OCI-LY1 (cell line): ENCODE measurements at regions not wholly inside any gene's neighbourhood (a gene's known extent, or its start where the extent isn't known, plus 50 kb on each side); places are given as distances from the start of the nearest gene placed in this dataset.

ENCODE experiments used
- H2AFZ ChIP-seq: fragments of 200-600 bp; sonication (generic), shearing (Covaris generic); 2 replicates; pipeline ENCODE4 v1.6.0; 2014; ENCODE audit warnings: antibody characterized with exemption, mild to moderate bottlenecking, low read length
- H3F3A ChIP-seq: fragments of 200-600 bp; sonication (generic), shearing (Covaris generic); 2 replicates; pipeline ENCODE4 v1.6.0; 2014; ENCODE audit warnings: mild to moderate bottlenecking, antibody characterized with exemption, low read length, moderate library complexity; ENCODE audit not compliant: insufficient read depth
- H3K27ac ChIP-seq: fragments of 200-600 bp; sonication (generic); 2 replicates; pipeline ENCODE4 v1.5.1; 2014; ENCODE audit warnings: low read length, mixed run types, mild to moderate bottlenecking, low read depth; ENCODE audit not compliant: poor library complexity, severe bottlenecking
- H3K27me3 ChIP-seq: fragments of 200-600 bp; sonication (generic); 2 replicates; pipeline ENCODE4 v1.6.0; 2014; ENCODE audit warnings: antibody characterized with exemption, mild to moderate bottlenecking, low read length, moderate library complexity; ENCODE audit not compliant: insufficient read depth
- H3K36me3 ChIP-seq: fragments of 200-600 bp; sonication (generic); 2 replicates; pipeline ENCODE4 v1.6.1; 2014; ENCODE audit warnings: mild to moderate bottlenecking, antibody characterized with exemption, low read length, moderate library complexity, mixed read lengths; ENCODE audit not compliant: insufficient read depth
- H3K4me1 ChIP-seq: fragments of 200-600 bp; sonication (generic); 2 replicates; pipeline ENCODE4 v1.5.1; 2014; ENCODE audit warnings: mild to moderate bottlenecking, low read length, moderate library complexity; ENCODE audit not compliant: insufficient read depth, severe bottlenecking
- H3K4me2 ChIP-seq: fragments of 200-600 bp; sonication (generic), shearing (Covaris generic); 2 replicates; pipeline ENCODE4 v1.6.1; 2014; ENCODE audit warnings: low read length
- H3K4me3 ChIP-seq: fragments of 200-600 bp; sonication (generic); 2 replicates; pipeline ENCODE4 v1.5.1; 2014; ENCODE audit warnings: low read length, low read depth, mild to moderate bottlenecking, mixed read lengths; ENCODE audit not compliant: poor library complexity, severe bottlenecking
- H3K79me2 ChIP-seq: fragments of 200-600 bp; shearing (Covaris generic); 2 replicates; pipeline ENCODE4 v1.6.1; 2016; ENCODE audit warnings: mixed run types, low read length, mixed read lengths; ENCODE audit not compliant: insufficient read depth
- H3K9ac ChIP-seq: fragments of 200-600 bp; sonication (generic), shearing (Covaris generic); 2 replicates; pipeline ENCODE4 v1.6.1; 2014; ENCODE audit warnings: mild to moderate bottlenecking, low read length, mixed read lengths
- H3K9me2 ChIP-seq: fragments of 200-600 bp; sonication (generic), shearing (Covaris generic); 2 replicates; pipeline ENCODE4 v1.6.1; 2014; ENCODE audit warnings: low read depth, mild to moderate bottlenecking, low read length, mixed read lengths
- H3K9me3 ChIP-seq: fragments of 200-600 bp; shearing (Covaris generic); 2 replicates; pipeline ENCODE4 v1.6.1; 2014; ENCODE audit warnings: low read length, mixed read lengths
- H4K20me1 ChIP-seq: fragments of 200-600 bp; sonication (generic), shearing (Covaris generic); 2 replicates; pipeline ENCODE4 v1.6.0; 2016; ENCODE audit warnings: mild to moderate bottlenecking, low read length; ENCODE audit not compliant: insufficient read depth
- EZH2 ChIP-seq: fragments of 200-600 bp; sonication (generic), shearing (Covaris generic); IDR thresholded peaks from 2 replicates; pipeline ENCODE4 v1.8.0; 2017; ENCODE audit warnings: borderline replicate concordance, mixed run types, mild to moderate bottlenecking, antibody characterized with exemption, low read length, moderate library complexity, mixed read lengths
- TF ChIP-seq, protein P1 (sequence below): fragments of 200-600 bp; sonication (generic), shearing (Covaris generic); IDR thresholded peaks from 2 replicates; pipeline ENCODE4 v1.5.1; 2017; ENCODE audit warnings: mild to moderate bottlenecking, antibody characterized with exemption, low read length, moderate library complexity, mixed read lengths

DNA sequence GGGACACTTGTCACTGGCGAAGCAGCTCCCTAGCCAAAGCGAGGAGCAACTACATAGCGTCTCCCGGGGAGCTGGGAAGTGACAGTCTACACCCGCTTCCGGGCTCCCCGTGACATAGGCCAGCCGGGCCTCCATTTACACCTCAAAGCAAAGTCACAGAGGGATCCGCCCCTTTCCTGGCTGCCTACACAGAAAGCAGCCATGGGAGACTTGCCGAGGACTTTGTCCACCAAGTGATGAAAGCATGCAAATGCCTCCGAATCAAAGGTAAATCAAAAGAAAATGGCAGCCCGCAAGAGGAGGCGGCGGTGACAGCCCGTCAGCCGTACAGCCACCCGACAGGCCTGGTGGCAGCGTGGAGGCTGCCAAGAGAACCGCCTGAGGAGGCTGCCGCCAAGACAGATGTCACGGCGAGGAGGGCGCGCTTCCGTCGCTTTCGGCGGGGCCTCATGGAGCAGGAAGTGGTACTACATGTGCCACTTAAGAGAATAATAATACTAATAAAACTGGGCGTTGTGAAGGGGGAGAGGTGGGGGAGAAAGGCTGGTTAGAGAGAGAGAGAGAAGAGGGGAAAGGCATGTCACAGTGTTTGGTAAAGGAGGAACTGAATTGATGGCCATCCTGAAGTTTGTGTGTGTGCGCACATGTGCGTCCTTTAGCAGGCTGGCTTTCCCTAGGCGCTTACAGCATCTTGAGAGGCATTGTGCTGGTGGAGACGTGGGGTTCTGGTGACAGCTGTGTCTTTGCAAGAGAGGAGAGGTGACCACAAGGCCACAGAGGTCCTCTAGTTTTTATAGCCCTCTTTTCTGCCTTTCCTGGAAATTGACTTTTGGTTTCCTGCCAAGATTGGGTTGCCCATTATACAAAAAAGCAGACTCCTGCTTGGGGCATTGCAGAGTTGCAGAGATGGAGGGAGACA is 661.7 kb downstream of the VRK1 start:
- Histone ChIP-seq H3K4me3 (no peak overlapping the region), H3K9ac (no peak overlapping the region), H4K20me1 (no peaks in the 10 kb centered on the region), H3K4me2 (no peak overlapping the region), H3K27ac (no peak overlapping the region), H3K4me1 (no peaks in the 10 kb centered on the region), H3K27me3 (no peaks in the 10 kb centered on the region), H2AFZ (no peak overlapping the region), H3K79me2 (no peaks in the 10 kb centered on the region), H3K9me2 (no peaks in the 10 kb centered on the region), H3K9me3 (no peaks in the 10 kb centered on the region), H3F3A (no peaks in the 10 kb centered on the region), H3K36me3 (no peaks in the 10 kb centered on the region)
- TF ChIP-seq EZH2, result no peak
- TF ChIP-seq, protein P1, sequence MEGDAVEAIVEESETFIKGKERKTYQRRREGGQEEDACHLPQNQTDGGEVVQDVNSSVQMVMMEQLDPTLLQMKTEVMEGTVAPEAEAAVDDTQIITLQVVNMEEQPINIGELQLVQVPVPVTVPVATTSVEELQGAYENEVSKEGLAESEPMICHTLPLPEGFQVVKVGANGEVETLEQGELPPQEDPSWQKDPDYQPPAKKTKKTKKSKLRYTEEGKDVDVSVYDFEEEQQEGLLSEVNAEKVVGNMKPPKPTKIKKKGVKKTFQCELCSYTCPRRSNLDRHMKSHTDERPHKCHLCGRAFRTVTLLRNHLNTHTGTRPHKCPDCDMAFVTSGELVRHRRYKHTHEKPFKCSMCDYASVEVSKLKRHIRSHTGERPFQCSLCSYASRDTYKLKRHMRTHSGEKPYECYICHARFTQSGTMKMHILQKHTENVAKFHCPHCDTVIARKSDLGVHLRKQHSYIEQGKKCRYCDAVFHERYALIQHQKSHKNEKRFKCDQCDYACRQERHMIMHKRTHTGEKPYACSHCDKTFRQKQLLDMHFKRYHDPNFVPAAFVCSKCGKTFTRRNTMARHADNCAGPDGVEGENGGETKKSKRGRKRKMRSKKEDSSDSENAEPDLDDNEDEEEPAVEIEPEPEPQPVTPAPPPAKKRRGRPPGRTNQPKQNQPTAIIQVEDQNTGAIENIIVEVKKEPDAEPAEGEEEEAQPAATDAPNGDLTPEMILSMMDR, result no peak

DNA sequence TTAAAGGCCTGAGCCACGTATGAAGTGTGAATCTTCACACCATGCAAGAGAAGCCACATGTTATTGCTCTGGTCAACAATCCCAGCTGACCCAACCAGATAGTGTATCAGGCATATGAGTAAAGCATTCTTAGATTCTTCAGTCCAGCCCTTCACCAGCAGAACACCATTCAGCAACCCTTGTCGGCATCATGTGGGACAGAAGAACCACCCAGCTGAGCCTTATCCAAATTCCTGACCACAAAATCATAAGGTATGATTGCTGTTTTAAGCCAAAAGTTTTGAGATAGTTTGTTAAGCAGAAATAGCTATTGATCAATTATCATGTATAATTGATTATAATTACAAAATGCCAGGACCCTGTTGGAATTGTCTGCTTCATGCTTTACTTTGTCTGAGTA is 664.9 kb downstream of the VRK1 start:
- H3K4me1 ChIP-seq, result no peaks in the 10 kb centered on the region
- H3K9me2 ChIP-seq, result no peaks in the 10 kb centered on the region
- H4K20me1 ChIP-seq, result no peaks in the 10 kb centered on the region
- H3K36me3 ChIP-seq, result no peaks in the 10 kb centered on the region
- H3K4me2 ChIP-seq, result no peak overlapping the region
- H3K27me3 ChIP-seq, result no peaks in the 10 kb centered on the region
- TF ChIP-seq EZH2, result no peak
- TF ChIP-seq, protein P1, result no peak
- H3K4me3 ChIP-seq, result no peak overlapping the region
- H3K9me3 ChIP-seq, result no peaks in the 10 kb centered on the region
- no peaks in the 10 kb centered on the region for H3K79me2 ChIP-seq
- H3K9ac ChIP-seq, result no peak overlapping the region
- H3K27ac ChIP-seq, result no peak overlapping the region
- no peak overlapping the region for H2AFZ ChIP-seq
- H3F3A ChIP-seq, result no peaks in the 10 kb centered on the region

DNA sequence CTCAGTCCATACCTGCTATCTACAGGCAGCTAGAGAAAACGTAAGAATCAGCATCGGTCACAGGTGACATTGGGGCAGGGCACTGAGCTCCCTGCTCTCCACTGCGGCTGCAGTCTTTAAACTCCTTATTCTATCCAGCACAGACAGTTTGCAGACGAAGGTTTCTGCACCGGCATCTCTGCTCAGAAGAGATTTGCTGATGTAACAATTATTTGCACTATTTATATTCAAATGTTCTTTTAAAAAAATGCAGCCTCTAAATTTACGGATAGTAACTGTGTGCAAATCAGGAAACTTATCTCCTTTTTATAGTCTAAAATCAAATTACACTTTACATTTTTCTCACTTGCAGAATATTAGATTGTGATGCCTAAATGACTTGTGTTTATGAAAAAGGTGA is 671.0 kb downstream of the VRK1 start:
- H3K4me1 ChIP-seq, result no peaks in the 10 kb centered on the region
- no peak overlapping the region for H3K4me3 ChIP-seq
- H3K4me2 ChIP-seq, result no peak overlapping the region
- no peak overlapping the region for H3K27ac ChIP-seq
- H3K9ac ChIP-seq, result no peak overlapping the region
- no peaks in the 10 kb centered on the region for H3K36me3 ChIP-seq
- no peaks in the 10 kb centered on the region for H3F3A ChIP-seq
- H4K20me1 ChIP-seq, result no peaks in the 10 kb centered on the region
- no peaks in the 10 kb centered on the region for H3K27me3 ChIP-seq
- H2AFZ ChIP-seq, result no peak overlapping the region
- H3K9me3 ChIP-seq, result no peaks in the 10 kb centered on the region
- no peaks in the 10 kb centered on the region for H3K9me2 ChIP-seq
- no peak for TF ChIP-seq EZH2
- TF ChIP-seq, protein P1, result no peak
- H3K79me2 ChIP-seq, result no peaks in the 10 kb centered on the region
